ENCODE measurements at regions not wholly inside any gene's neighbourhood (a gene's known extent, or its start where the extent isn't known, plus 50 kb on each side); places are given as distances from the start of the nearest gene placed in this dataset.
"Not testable (repeated sequence)": the region's sequence is repeated elsewhere in the genome, so short reads cannot be mapped to it uniquely, and the experiment has no call there.

GRCh38 chr3:10732292-10732691 lies 83.7 kb upstream of the SLC6A11 start:
- Histone ChIP-seq H3K9ac (ENCODE audit: extremely low read depth, low read length, poor library complexity, severe bottlenecking) (no peak overlapping the region), H3K27me3 (ENCODE audit: control insufficient read depth, insufficient read depth, low read length, poor library complexity, severe bottlenecking) (peaks cover under 1% of the 10 kb centered on the region), H3K4me3 (ENCODE audit: low read length) (no peak overlapping the region), H3K36me3 (ENCODE audit: control insufficient read depth, insufficient read depth, low read length) (no peaks in the 10 kb centered on the region), H3K9me3 (ENCODE audit: control insufficient read depth, low read length) (peaks cover 27% of the 10 kb centered on the region), H3K27ac (ENCODE audit: low read depth, low read length) (no peak overlapping the region), H3K4me1 (ENCODE audit: control insufficient read depth, insufficient read depth, low read length) (no peaks in the 10 kb centered on the region)
- peaks cover under 1% of the 10 kb centered on the region for H3K27me3 Mint-ChIP-seq (ENCODE audit: insufficient read depth)
- no peak overlapping the region for H3K27ac Mint-ChIP-seq
- peak; percentile 6 for DNase-seq
- no peaks in the 10 kb centered on the region for H3K36me3 Mint-ChIP-seq (ENCODE audit: low read depth)
- TF ChIP-seq, protein P1, sequence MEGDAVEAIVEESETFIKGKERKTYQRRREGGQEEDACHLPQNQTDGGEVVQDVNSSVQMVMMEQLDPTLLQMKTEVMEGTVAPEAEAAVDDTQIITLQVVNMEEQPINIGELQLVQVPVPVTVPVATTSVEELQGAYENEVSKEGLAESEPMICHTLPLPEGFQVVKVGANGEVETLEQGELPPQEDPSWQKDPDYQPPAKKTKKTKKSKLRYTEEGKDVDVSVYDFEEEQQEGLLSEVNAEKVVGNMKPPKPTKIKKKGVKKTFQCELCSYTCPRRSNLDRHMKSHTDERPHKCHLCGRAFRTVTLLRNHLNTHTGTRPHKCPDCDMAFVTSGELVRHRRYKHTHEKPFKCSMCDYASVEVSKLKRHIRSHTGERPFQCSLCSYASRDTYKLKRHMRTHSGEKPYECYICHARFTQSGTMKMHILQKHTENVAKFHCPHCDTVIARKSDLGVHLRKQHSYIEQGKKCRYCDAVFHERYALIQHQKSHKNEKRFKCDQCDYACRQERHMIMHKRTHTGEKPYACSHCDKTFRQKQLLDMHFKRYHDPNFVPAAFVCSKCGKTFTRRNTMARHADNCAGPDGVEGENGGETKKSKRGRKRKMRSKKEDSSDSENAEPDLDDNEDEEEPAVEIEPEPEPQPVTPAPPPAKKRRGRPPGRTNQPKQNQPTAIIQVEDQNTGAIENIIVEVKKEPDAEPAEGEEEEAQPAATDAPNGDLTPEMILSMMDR (conservative IDR thresholded peaks at IDR 0.05), result no peak
- H3K4me3 Mint-ChIP-seq, result no peak overlapping the region
- no peaks in the 10 kb centered on the region for H3K4me1 Mint-ChIP-seq
- peaks cover 36% of the 10 kb centered on the region for H3K9me3 Mint-ChIP-seq

DNA sequence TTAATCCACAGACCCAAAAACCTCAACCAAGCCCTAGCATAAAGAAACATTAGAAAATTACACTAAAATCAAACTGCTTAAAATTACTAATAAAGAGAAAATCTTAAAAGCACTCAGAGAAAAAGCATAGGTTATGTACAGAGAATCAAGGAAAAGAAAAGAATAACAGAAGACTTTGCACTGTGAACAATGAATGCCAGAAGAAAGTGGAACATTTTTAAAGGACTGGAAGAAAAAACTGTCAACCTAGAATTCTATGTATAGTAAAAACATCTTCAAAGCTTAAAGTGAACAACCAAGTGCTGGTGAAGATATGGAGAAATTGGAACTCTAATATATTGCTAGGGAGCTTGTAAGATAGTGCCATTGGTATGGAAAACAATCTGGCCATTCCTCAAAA lies 82.7 kb upstream of the SLC6A11 start:
- peaks cover 36% of the 10 kb centered on the region for H3K9me3 Mint-ChIP-seq
- Histone ChIP-seq H3K9me3 (ENCODE audit: control insufficient read depth, low read length) (peaks cover 27% of the 10 kb centered on the region), H3K4me3 (ENCODE audit: low read length) (no peak overlapping the region), H3K4me1 (ENCODE audit: control insufficient read depth, insufficient read depth, low read length) (no peaks in the 10 kb centered on the region), H3K36me3 (ENCODE audit: control insufficient read depth, insufficient read depth, low read length) (no peaks in the 10 kb centered on the region), H3K9ac (ENCODE audit: extremely low read depth, low read length, poor library complexity, severe bottlenecking) (no peak overlapping the region), H3K27me3 (ENCODE audit: control insufficient read depth, insufficient read depth, low read length, poor library complexity, severe bottlenecking) (peaks cover 11% of the 10 kb centered on the region), H3K27ac (ENCODE audit: low read depth, low read length) (no peak overlapping the region)
- TF ChIP-seq, protein P1 (conservative IDR thresholded peaks at IDR 0.05), result no peak
- H3K27ac Mint-ChIP-seq, result no peak overlapping the region
- no peak for DNase-seq
- H3K4me3 Mint-ChIP-seq, result no peak overlapping the region
- peaks cover 10% of the 10 kb centered on the region for H3K27me3 Mint-ChIP-seq (ENCODE audit: insufficient read depth)
- H3K4me1 Mint-ChIP-seq, result no peaks in the 10 kb centered on the region
- no peaks in the 10 kb centered on the region for H3K36me3 Mint-ChIP-seq (ENCODE audit: low read depth)

- H3K36me3 ChIP-seq (ENCODE audit: control insufficient read depth, insufficient read depth, low read length); H3K4me3 ChIP-seq (ENCODE audit: low read length); H3K9ac ChIP-seq (ENCODE audit: extremely low read depth, low read length, poor library complexity, severe bottlenecking); H3K4me1 ChIP-seq (ENCODE audit: control insufficient read depth, insufficient read depth, low read length); H3K36me3 Mint-ChIP-seq (ENCODE audit: low read depth); H3K27ac ChIP-seq (ENCODE audit: low read depth, low read length); H3K4me1 Mint-ChIP-seq; DNase-seq; H3K4me3 Mint-ChIP-seq; H3K27ac Mint-ChIP-seq: not testable (repeated sequence)
- H3K9me3 ChIP-seq (ENCODE audit: control insufficient read depth, low read length), result peaks cover 24% of the 10 kb centered on the region
- H3K9me3 Mint-ChIP-seq, result peaks cover 21% of the 10 kb centered on the region
- peaks cover 26% of the 10 kb centered on the region for H3K27me3 Mint-ChIP-seq (ENCODE audit: insufficient read depth)
- H3K27me3 ChIP-seq (ENCODE audit: control insufficient read depth, insufficient read depth, low read length, poor library complexity, severe bottlenecking), result peaks cover 35% of the 10 kb centered on the region
- WGBS, 2 experiments (ENCODE audit: insufficient coverage in 1 of 2, insufficient read length in 1 of 2), result 94% methylated on average over 3 of the region's 3 CpGs; no CpG with 5 or more reads in 1 of the 2 experiments
These were observed 79.6 kb upstream of the SLC6A11 start for GRCh38 chr3:10736444-10736843.

- Histone ChIP-seq H3K4me1 (ENCODE audit: control insufficient read depth, insufficient read depth, low read length) (no peaks in the 10 kb centered on the region), H3K27me3 (ENCODE audit: control insufficient read depth, insufficient read depth, low read length, poor library complexity, severe bottlenecking) (peaks cover 41% of the 10 kb centered on the region), H3K9ac (ENCODE audit: extremely low read depth, low read length, poor library complexity, severe bottlenecking) (no peak overlapping the region), H3K9me3 (ENCODE audit: control insufficient read depth, low read length) (peaks cover 16% of the 10 kb centered on the region), H3K4me3 (ENCODE audit: low read length) (no peak overlapping the region), H3K36me3 (ENCODE audit: control insufficient read depth, insufficient read depth, low read length) (no peaks in the 10 kb centered on the region), H3K27ac (ENCODE audit: low read depth, low read length) (no peak overlapping the region)
- Mint-ChIP-seq H3K9me3 (peaks cover 12% of the 10 kb centered on the region), H3K27ac (no peak overlapping the region), H3K36me3 (ENCODE audit: low read depth) (no peaks in the 10 kb centered on the region), H3K4me3 (no peak overlapping the region), H3K4me1 (no peaks in the 10 kb centered on the region), H3K27me3 (ENCODE audit: insufficient read depth) (peaks cover 37% of the 10 kb centered on the region)
- WGBS, 2 experiments (ENCODE audit: insufficient coverage in 1 of 2, insufficient read length in 1 of 2), result 94 to 95% methylated on average over 7 of the region's 7 CpGs
- TF ChIP-seq, protein P1 (conservative IDR thresholded peaks at IDR 0.05), result no peak
- DNase-seq, result no peak
These were observed 78.2 kb upstream of the SLC6A11 start for GRCh38 chr3:10737785-10738184.
